Activated CD4-positive, alpha-beta T cell treated with anti-CD3 and anti-CD28 coated beads, Interleukin-2, amount 50 U/mL, for 1 hour (primary cell): ENCODE measurements at regions not wholly inside any gene's neighbourhood (a gene's known extent, or its start where the extent isn't known, plus 50 kb on each side); places are given as distances from the start of the nearest gene placed in this dataset.

ENCODE experiments used
- DNase-seq: peaks from one replicate; pipeline ENCODE4 v3.0.0-alpha.2; 2020

DNA sequence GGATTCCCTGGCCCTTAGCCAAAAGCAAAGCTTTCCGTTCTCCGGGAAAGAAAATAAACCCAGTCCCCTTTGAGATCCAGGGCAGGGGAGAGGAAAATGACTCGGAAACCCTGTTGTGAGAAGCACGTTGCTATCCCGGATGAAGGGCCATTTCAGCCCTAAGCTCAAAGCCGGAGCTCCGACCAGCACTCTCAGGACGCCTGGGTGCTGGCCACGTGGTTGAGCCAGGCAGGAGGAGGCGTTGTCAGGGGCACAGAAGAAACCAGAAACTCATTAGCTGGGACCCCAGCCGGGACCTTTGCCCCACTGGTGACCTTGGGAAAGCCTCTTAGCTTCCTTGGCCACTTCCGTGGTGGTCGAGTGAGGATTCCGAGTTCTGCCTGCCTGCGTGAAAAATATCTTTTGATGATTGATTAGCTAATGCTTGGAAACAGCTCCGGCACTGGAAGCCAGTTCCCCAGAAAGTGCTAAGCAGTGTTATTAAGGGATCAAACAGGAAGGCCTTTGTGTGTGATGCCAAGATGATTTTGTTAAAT, 57.6 kb upstream of the FZD10 start:
- no peak for DNase-seq

- DNase-seq: no peak
These were observed 53.0 kb upstream of the FZD10 start for GRCh38 chr12:130109062-130109945.

DNA sequence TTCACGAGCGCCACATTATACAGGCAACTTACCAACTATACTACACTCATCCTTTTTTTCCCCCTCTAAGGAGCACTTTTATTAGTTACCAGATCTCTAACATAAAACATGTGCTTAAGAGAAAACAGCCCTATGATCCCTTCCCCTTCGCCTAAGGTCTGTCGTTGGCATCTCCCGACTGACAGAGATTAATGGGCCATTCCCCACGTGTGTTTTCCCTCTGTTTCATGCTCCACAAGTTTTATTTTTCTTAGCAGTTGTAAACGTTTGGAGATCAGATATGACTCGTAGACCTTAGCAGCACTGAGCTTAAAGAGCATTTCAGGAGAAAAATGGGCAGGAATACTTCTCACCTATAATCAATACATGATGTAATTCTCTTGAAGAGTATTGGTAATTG, 51.4 kb upstream of the FZD10 start:
- no peak for DNase-seq

- DNase-seq: no peak
These were observed 50.2 kb upstream of the FZD10 start for GRCh38 chr12:130111965-130112496.
